ENCODE measurements at regions not wholly inside any gene's neighbourhood (a gene's known extent, or its start where the extent isn't known, plus 50 kb on each side); places are given as distances from the start of the nearest gene placed in this dataset.

GRCh38 chr11:110939471-110939870, 227.2 kb upstream of the ARHGAP20 start:
- no peak for DNase-seq (ENCODE audit: low spot score)
- in situ Hi-C loops (cut with MboI; ENCODE audit: low pct_unique_long_range_greater_than_20kb, low sequenced_read_pairs, unreplicated experiment) = no loop called here
- TF ChIP-seq, protein P1, sequence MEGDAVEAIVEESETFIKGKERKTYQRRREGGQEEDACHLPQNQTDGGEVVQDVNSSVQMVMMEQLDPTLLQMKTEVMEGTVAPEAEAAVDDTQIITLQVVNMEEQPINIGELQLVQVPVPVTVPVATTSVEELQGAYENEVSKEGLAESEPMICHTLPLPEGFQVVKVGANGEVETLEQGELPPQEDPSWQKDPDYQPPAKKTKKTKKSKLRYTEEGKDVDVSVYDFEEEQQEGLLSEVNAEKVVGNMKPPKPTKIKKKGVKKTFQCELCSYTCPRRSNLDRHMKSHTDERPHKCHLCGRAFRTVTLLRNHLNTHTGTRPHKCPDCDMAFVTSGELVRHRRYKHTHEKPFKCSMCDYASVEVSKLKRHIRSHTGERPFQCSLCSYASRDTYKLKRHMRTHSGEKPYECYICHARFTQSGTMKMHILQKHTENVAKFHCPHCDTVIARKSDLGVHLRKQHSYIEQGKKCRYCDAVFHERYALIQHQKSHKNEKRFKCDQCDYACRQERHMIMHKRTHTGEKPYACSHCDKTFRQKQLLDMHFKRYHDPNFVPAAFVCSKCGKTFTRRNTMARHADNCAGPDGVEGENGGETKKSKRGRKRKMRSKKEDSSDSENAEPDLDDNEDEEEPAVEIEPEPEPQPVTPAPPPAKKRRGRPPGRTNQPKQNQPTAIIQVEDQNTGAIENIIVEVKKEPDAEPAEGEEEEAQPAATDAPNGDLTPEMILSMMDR (IDR thresholded peaks at IDR 0.05; ENCODE audit: extremely low read depth, insufficient read depth, missing control alignments) = no peak

DNA sequence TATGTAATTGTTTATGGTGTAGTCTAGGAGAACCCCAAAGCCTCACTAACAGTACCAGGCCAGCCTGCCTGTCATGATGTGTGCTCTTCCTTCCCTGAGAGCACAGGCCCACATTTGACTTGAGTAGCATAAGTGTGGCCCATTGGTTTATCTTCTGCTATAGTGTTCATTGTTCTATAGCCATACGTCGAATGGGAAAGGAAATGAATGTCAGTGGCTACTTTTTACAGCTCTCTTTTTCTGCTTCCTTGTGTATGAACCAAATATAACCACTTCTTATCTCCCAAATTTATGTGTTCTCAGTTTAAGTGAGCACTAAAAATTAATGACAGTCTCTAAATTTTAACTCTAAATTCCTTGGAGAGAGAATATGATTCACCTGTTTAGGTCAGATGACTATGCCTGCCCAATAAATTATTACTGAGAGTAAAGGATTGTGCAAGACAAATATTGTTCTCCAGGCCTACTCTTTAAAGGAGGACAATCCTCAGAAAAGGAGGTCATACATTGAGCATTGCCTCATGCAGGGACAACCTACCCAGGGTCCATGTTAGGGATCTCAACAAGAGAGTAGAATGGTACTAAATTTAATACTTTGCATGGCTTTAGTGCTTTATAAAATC, 222.9 kb upstream of the ARHGAP20 start:
- TF ChIP-seq, protein P1 (IDR thresholded peaks at IDR 0.05; ENCODE audit: extremely low read depth, insufficient read depth, missing control alignments) = no peak
- in situ Hi-C loops (cut with MboI; ENCODE audit: low pct_unique_long_range_greater_than_20kb, low sequenced_read_pairs, unreplicated experiment) = no loop called here
- no peak for DNase-seq (ENCODE audit: low spot score)

- in situ Hi-C loops (cut with MboI; ENCODE audit: low pct_unique_long_range_greater_than_20kb, low sequenced_read_pairs, unreplicated experiment) = no loop called here
- DNase-seq (ENCODE audit: low spot score) = no peak
Measured at GRCh38 chr11:110929129-110929528, 216.9 kb upstream of the ARHGAP20 start.

GRCh38 chr11:110928391-110928790, 216.2 kb upstream of the ARHGAP20 start:
- TF ChIP-seq, protein P1 (IDR thresholded peaks at IDR 0.05; ENCODE audit: extremely low read depth, insufficient read depth, missing control alignments) = no peak
- DNase-seq (ENCODE audit: low spot score) = no peak
- in situ Hi-C loops (cut with MboI; ENCODE audit: low pct_unique_long_range_greater_than_20kb, low sequenced_read_pairs, unreplicated experiment) = no loop called here

More at GRCh38 chr11:110929129-110929528, 216.9 kb upstream of the ARHGAP20 start:
- TF ChIP-seq, protein P1 (IDR thresholded peaks at IDR 0.05; ENCODE audit: extremely low read depth, insufficient read depth, missing control alignments) = no peak

DNA sequence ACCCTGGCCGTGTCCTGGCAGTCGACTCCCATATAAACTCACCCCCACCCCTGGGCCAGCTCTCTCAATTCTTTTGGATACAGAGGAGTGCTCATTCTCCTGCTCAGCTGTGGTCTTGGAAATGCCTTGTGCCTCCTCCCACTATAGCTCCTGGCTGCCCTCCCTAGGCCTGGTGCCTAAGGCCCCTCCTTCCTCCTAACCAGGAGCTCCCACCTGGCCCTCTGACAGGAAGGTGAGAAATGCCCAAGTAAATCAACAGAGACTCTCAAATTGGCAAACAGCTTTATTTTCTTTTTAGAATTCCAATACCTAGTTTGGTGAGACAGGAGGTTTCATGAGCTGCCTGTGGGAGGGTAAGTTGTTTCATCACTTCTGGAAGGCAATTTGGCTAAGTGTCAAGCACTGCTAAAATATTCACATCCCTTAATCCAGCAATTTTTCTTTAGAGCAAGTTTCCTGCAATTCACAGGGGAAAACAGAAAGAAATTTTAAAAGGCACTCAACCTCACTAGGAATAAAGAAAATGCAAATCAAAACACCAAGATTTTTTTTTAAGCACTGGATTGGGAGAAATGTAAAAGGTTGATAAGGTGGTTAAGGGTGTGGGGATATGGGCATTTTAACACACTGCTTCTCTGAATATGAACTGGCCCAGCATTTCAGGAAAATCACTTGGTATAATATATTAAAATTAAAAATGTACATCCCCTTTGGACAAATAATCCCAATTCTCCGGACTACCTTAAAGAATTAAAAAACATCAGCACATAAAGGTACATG, 209.7 kb upstream of the ARHGAP20 start:
- TF ChIP-seq, protein P1 (IDR thresholded peaks at IDR 0.05; ENCODE audit: extremely low read depth, insufficient read depth, missing control alignments) = no peak
- DNase-seq (ENCODE audit: low spot score) = no peak
- in situ Hi-C loops (cut with MboI; ENCODE audit: low pct_unique_long_range_greater_than_20kb, low sequenced_read_pairs, unreplicated experiment) = no loop called here

DNA sequence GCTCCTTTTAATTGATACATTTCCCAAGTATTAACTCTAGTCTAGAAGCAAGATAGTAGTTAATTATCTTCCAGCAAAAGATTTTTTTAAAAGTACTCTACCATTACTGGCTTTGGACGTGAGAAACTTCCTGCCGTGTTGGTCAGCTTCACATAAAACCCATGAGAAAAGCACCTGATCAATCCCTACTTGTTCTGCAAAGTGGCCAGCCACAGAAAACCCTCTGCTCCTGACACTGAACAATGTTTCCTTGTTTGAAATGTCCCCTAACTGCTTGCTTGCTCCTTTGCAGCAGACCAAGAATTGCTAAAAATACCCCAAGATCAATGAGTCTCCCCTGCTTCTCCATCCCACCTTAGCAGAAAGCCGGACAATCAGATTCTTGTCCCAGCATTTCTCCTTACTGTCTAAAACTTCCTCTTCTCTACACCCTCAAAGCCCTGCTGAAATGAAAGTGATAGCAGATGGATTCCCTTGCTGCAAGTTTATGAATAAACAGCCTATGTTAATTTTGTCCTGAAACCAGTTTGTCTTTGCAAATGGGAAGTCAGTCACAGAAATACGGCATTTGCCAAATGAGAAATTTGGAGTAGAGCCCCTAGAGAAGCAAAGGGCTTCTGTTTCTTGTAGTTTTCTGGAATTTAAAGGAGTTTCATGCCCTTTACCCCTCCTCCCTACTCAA, 207.1 kb upstream of the ARHGAP20 start:
- TF ChIP-seq, protein P1 (IDR thresholded peaks at IDR 0.05; ENCODE audit: extremely low read depth, insufficient read depth, missing control alignments) = no peak
- no peak for DNase-seq (ENCODE audit: low spot score)
- in situ Hi-C loops (cut with MboI; ENCODE audit: low pct_unique_long_range_greater_than_20kb, low sequenced_read_pairs, unreplicated experiment) = no loop called here
